ENCODE measurements at regions not wholly inside any gene's neighbourhood (a gene's known extent, or its start where the extent isn't known, plus 50 kb on each side); places are given as distances from the start of the nearest gene placed in this dataset.
"Not testable (repeated sequence)": the region's sequence is repeated elsewhere in the genome, so short reads cannot be mapped to it uniquely, and the experiment has no call there.

DNA sequence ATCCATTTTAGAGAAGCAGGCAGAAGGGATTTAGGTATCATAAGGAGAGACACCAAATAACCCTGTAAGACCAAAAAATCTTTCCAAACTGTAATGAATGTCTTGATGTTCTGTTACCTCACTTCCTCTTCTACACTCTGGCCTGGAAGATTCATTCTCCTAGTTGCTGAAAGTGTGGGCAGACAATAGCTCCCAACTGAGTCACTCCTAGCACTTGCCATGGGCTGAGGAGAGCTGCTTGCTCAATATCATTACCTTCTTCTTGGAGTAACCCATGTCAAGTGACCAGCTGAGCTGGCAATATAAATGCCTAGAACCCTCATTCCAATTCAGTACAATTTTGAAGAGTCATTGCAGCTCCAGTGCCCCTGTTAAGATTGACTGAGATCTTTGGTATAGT is 1985.5 kb upstream of the CDH6 start:
- no peak for DNase-seq

DNA sequence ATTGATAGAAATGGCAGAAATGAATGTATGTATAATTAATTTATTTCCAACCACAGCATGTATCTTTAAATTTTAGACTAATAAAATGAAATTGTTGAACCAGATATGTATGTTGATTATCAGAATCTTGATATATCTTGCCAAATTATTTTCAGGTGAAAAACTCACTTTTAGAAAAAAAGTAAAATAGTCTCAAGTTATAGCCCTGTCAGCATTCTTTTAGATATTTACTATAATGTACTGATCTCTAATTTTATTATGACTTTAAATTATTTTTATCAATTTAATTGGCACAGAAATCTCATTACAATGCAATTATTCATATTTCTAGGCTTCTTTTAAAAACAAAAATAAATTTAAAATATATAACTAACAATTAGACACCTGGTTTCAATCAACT is 1990.4 kb upstream of the CDH6 start:
- DNase-seq, result no peak

DNA sequence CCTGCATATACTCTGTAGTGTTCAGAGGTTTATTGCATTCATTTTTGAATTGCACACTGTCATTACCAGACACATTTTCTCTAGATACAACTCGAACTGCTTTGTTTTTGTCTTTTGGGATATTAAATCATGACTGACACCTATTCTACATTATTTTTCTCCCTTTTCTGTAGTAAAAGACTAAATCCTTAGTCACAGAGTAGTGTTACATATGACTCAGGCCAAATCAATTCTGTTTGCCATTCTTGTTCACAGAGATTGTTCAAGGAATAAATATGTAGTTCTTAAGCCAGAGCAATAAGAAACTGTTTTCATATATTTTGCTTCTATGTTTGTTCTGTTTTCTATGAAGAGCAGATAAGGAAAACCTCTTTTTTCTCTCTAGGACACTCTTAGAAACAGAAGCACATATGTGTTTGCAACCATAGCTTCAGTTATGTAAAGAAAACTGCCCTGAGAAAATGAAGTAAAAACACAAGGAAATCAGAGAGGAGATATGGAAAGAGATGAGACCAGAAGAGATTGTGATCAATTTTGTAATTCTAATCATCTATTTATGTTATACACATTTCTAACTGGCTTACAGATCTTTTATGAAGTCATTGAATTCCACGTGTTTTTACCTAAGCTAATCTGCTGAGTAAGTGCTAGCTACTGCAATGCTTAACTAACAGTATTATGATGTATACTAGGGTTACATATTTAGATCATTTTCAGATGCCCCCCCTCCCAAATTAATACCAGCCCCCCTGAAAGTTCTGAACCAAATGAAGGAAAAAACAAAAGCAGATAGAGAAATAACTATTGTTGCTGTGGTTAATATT is 1995.6 kb upstream of the CDH6 start:
- no peak for DNase-seq

DNA sequence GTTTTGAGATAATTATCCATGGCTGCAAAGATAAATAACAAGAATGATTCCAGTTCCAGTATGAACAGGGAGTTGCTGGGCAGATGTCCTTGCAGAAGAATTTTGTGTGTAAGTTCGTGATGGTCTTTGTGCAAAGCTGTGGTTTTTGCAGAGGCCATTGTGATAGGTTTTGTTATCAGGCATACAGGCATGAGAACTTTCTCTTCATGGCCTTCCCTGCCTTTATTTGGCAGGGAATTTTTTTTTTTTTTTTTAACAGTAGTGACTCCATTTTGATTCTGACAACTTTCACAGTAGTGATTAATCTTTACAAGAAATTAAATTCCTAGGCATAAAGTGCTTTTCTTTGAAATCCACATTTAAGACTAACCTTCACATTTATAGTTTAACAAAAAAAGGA is 1999.5 kb upstream of the CDH6 start:
- no peak for DNase-seq

DNA sequence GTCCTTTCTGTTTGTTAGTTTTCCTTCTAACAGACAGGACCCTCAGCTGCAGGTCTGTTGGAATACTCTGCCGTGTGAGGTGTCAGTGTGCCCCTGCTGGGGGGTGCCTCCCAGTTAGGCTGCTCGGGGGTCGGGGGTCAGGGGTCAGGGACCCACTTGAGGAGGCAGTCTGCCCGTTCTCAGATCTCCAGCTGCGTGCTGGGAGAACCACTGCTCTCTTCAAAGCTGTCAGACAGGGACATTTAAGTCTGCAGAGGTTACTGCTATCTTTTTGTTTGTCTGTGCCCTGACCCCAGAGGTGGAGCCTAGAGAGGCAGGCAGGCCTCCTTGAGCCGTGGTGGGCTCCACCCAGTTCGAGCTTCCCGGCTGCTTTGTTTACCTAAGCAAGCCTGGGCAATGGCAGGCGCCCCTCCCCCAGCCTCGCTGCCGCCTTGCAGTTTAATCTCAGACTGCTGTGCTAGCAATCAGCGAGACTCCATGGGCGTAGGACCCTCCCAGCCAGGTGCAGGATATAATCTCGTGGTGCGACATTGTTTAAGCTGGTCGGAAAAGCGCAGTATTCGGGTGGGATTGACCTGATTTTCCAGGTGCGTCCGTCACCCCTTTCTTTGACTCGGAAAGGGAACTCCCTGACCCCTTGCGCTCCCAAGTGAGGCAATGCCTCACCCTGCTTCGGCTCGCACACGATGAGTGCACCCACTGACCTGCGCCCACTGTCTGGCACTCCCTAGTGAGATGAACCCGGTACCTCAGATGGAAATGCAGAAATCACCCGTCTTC is 2002.0 kb upstream of the CDH6 start:
- not testable (repeated sequence) for DNase-seq

DNA sequence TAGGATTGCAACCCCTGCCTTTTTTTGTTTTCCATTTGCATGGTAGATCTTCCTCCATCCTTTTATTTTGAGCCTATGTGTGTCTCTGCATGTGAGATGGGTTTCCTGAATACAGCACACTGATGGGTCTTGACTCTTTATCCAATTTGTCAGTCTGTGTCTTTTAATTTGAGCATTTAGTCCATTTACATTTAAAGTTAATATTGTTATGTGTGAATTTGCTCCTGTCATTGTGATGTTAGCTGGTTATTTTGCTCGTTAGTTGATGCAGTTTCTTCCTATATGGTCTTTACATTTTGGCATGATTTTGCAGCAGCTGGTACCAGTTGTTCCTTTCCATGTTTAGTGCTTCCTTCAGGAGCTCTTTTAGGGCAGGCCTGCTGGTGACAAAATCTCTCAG is 2003.1 kb upstream of the CDH6 start:
- DNase-seq, result not testable (repeated sequence)

DNA sequence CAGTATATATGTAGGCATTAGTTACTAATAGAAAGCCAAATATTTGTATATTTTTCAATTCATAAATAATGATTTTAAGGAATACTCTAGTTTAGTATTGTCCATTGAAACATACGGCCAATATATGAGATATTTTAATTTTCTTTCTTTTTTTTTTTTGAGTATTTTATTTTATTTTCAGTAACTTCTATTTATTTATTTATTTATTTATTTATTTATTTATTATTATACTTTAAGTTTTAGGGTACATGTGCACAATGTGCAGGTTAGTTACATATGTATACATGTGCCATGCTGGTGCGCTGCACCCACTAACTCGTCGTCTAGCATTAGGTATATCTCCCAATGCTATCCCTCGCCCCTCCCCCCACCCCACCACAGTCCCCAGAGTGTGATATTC is 2007.1 kb upstream of the CDH6 start:
- DNase-seq, result not testable (repeated sequence)

DNA sequence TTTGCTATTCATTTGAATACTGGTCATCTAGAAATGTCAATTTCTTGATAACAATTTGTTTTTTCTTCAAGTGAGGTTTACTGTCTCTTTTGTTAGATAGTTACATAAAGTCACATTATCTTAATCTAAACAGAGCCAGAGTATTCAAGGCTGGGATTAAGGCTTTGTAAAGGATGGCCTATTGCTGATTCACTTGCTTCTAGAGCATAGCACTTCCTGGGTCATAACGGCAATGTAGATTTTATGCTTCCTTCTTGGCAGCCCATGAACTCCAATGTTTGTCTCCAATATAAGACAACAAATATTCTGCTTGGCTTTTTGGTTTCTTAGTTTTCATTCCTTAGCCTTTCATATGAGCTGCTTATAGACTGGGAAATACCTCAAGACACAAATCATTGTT is 2007.9 kb upstream of the CDH6 start:
- no peak for DNase-seq

DNA sequence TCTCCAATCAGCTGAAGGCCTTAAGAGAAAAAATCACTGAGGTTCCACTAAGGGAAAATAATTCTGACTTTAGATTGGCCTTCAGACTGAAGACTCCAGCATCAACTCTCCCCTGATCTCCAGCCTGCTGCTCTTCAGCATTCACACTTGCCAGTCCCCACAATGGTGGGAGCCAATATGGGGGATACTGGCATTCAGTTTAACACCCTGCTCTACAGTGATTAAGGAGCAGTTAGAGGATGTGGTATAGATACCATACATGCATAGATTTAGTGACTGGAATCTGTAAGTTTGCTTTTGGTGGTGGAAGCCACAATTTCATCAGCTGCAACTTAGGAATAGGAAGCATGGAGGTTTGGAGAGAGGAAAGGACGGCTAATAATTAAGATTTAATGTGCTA is 2017.7 kb upstream of the CDH6 start:
- no peak for DNase-seq

DNA sequence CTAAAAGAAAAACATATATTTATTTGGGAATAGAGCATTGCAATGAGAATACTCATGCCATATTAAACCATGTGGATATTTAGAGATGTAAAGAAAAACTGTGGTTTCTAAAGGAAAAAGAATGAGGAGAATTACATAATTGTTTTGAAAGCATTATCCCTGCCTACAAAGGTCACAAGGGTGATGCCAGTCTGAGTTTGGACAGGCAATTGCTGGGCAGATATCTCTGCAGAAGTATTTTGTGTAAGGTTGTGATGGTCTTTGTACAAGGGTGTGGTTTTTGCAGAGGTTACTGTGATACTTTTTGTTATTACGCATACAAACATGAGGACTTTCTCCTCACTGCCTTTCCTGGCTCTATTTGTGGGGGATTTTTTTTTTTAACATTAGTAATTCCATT is 2022.9 kb upstream of the CDH6 start:
- DNase-seq, result no peak

DNA sequence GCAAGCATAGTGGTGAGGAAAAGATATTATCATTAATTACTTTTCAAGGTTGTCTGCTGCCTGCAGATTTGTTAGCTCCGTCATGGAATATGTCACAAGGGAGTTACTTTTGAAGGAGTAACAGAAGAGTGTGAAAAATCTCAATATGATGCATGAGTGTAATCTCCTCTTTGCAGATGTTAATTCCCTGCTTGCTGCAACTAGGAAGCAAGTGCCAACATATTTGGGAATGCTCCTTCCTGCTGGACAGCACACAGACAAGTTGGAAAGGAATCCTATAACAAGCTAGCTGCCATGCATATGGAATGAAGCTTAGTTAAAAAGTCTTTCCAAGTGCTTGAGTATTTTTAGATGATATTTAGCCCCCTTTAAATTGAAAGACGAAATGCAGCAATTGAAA is 2023.6 kb upstream of the CDH6 start:
- no peak for DNase-seq

DNA sequence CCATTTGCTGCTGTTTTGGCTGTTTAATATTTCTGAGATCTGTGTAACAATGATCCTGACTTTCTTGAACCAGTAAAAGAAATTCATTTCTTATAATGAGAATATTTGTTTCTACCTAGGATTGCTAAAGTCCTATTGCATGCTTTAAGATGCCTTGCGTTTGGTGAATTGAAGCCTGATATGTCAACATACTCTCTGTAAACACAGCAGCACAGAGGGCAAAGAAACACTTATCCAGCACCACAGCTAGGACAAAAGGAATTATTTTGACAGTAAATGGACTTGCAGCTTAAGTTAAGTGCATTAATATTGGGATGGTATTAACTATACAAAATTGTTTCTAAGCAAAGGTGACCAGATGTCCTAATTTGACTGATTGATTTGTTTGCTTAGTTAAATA is 2031.2 kb upstream of the CDH6 start:
- DNase-seq, result no peak

DNA sequence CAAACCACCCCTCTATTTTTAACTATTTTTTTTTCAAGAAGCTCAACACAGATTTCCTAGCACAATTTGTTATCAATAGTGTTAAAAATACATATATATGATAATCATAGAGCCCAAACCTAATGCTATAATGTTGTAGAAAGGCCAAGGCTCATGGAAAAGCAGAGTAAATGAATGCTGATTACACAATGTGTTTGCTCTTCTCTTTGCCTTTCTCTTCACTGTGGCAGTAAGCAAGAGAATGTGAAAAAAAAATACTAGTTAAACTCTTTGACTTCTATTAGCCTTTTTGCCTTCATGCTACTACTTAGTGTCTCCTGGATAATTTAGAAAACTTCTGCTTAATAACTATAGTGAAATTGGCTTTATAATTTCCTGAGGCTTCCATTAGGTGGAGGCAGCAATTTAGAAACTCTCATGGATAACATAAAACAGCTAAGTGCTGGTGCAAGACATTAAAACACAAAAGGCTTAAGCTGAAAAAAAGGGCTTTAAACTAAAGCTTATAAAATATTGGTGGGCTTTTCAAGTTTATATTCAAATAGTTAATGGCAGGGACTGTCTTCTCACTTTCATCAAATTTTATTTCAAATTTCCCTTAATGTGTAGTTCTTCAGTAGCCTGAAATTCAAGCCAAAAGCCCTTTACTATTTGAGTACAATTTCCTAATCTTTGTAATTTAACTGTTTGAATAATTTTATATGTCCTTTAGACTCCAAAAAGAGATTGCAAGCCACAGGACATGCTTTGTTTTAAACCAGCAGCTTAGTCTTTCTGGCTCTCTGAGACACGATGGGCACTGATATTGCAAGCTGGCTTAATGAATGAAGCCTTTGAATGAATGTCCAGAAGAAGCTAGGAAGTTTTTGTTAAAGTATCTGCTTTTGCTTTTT is 2031.8 kb upstream of the CDH6 start:
- no peak for DNase-seq

DNA sequence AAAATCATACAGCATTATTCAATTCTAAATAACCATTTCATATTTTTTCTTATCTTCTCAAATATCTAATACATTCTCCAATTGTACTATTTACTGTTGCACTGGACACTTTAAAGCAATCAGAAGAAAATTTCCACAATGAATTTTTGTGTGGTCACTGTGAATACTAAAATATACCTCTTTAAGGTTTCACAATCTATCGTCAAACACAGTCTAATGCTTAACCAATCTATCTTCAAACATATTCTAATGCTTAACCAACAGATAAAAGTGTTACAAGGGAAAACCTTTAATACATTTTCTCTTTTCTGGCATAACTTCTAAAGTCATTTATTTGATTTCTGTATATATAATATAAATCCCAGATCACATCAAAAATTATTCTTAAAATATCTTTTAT is 2035.5 kb upstream of the CDH6 start:
- DNase-seq, result no peak

DNA sequence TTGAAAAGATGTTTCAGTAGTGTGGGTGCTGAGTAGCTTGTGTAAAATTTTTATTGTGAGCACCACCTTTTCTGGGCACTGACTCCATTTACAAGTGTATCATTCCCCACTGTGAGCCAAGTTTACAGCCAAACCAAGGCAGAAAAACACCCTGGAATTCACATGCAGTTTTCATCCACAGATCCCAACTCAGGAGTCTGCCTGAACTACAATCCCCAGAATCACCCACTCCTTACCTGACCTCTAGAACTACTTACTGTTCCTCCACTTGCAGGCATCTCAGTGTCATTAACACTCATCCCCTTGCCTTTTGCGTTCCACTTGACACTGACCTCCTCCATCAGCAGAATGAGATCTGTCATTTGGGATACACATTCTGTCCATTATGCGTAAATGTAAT is 2042.6 kb upstream of the CDH6 start:
- DNase-seq, result no peak

DNA sequence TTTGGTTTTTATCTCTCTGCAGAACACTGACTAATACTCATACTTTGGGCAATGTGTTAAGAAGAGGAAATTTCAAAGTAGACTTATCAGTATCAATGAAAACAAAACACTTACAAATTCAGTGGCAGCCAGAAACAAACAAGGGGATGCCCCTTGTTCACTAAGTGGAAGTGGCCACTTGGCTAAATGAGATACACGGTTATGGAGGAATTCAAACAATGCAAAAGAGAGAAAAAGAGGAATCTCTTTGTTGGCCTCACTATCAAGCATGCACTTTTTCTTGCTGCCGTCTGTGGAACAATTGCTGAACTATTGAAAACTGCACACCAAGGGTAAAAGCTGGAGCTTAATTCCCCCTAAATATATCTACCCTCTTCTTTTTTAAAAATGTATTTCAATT is 2044.9 kb upstream of the CDH6 start:
- DNase-seq, result no peak

DNA sequence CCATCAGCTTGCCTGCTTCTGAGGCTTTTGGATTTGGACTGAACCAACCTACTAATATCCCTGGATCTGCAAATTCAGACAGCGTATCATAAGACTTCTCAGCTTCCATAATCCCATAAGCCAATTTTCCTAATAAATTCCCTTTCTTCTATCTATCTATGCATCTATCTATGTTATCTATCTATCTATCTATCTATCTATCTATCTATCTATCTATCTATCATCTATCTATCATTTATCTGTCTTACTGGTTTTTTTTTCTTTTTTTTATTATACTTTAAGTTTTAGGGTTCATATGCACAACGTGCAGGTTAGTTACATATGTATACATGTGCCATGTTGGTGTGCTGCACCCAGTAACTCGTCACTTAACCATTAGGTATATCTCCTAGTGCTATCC is 2045.4 kb upstream of the CDH6 start:
- DNase-seq, result no peak

DNA sequence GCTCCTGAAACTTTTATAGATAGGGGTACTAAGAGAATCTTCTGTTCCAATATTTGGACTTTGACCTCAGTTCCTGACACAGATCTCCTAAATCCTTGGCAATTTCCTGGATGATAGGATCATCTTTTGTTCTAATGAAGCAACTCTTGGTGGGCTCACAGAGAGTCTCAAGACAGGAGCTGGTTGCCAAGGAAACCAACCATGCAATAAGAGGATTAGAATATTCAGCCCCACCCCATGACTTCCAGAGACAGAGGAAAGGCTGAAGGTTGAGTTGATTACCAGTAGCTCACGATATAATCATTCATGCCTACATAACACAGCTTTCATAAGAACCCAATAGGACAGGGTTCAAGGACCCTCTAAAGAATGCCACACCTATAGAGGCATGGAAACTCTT is 2050.2 kb upstream of the CDH6 start:
- DNase-seq, result no peak

DNA sequence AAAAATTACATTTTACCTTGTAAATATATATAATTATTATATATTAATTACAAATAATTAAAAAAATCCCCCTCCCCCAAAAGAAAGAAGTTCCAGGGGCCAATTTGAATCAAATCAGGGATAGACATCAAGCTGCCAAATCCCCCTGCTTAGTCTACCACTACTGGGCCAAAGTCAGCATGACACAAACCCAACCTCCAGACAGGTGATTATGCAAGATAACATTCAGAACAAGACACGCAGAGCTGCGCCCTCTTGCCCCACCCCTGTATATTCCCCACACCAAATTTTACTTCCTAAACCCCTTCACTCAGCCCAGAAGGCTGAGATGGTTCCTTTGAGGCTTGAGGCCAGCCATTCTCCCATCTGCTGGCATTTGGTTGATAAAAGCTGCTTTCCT is 2059.1 kb upstream of the CDH6 start:
- no peak for DNase-seq

DNA sequence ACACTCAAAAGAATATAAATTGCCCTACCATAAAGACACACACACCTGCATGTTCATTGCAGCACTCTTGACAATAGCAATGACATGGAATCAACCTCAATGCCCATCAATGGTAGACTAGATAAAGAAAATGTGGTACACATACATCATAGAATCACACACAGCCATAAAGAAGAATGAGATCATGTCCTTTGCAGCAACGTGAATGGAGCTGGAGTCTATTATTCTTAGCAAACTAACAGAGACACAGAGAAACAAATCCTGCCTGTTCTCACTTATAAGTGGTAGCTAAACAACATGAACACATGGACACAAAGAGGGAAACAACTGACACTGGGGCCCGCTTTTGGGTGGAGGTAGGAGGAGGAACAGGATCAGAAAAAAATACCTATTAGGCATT is 2062.2 kb upstream of the CDH6 start:
- no peak for DNase-seq

DNA sequence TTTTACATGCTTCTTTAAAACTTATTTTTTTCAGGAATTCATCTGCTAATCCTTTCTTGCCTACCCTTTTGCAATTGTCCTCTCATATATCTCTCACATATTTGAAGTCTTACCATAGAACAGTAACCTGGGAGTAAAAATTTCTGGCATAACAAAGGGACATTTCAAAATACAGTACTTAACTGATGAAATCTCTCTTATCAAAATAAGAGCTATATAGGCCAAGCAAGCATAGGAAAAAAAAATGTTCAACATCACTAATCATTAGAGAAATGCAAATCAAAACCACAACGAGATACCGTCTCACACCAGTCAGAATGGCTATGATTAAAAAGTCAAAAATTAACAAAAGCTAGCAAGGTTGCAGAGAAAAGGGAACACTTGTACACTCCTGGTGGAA is 2062.7 kb upstream of the CDH6 start:
- DNase-seq, result no peak

DNA sequence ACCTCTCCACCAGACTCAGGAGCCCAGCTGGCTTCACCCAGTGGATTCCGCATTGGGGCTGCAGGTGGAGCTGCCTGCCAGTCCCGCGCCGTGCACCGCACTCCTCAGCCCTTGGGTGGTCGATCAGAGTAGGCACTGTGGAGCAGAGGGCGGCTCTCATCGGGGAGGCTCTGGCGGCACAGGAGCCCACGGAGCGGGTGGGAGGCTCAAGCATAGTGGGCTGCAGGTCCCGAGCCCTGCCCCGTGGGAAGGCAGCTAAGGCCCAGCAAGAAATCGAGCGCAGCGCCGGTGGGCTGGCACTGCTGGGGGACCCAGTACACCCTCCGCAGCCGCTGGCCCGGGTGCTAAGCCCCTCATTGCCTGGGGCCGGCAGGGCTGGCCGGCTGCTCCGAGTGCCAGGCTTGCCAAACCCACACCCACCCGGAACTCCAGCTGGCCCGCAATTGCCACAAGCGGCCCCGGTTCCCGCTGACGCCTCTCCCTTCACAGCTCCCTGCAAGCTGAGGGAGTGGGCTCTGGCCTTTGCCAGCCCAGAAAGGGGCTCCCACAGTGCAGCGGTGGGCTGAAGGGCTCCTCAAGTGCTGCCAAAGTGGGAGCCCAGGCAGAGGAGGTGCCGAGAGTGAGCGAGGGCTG is 2065.8 kb upstream of the CDH6 start:
- DNase-seq, result not testable (repeated sequence)

DNA sequence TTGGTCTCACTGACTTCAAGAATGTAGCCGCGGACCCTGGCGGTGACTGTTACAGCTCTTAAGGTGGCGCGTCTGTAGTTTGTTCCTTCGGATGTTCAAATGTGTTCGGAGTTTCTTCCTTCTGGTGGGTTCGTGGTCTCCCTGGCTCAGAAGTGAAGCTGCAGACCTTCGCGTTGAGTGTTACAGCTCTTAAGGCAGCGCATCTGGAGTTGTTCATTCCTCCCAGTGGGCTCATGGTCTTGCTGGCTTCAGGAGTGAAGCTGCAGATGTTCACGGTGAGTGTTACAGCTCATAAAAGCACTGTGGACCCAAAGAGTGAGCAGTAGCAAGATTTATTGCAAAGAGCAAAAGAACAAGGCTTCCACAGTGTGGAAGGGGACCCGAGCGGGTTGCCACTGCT is 2067.0 kb upstream of the CDH6 start:
- not testable (repeated sequence) for DNase-seq
